Esophagus muscularis mucosa (tissue), 4 donors: ENCODE measurements at regions not wholly inside any gene's neighbourhood (a gene's known extent, or its start where the extent isn't known, plus 50 kb on each side); places are given as distances from the start of the nearest gene placed in this dataset.

Source experiments
- DNase-seq: peaks from one replicate; pipeline ENCODE4 v3.0.0-alpha.2; 2017; ENCODE audit errors: extremely low spot score
- H3K27ac ChIP-seq, 4 donors: fragments of 200-600 bp; sonication (generic); replicated peaks in 1 of 4; 1 replicate in 3 of 4; 2 replicates in 1 of 4; pipeline ENCODE4 v1.5.1; 2016 to 2019; ENCODE audit warnings: mild to moderate bottlenecking in 1 of 4
- H3K27me3 ChIP-seq, 4 donors: fragments of 200-600 bp; sonication (generic); one replicate each; pipeline versions ENCODE4 v1.5.1 to v1.6.0; 2016 to 2019
- H3K36me3 ChIP-seq, 4 donors: fragments of 200-600 bp; sonication (generic); one replicate each; pipeline ENCODE4 v1.5.1; 2016 to 2019
- H3K4me1 ChIP-seq, 4 donors: fragments of 200-600 bp; sonication (generic); one replicate each; pipeline ENCODE4 v1.5.1; 2016 to 2019
- H3K4me3 ChIP-seq, 4 donors: fragments of 200-600 bp; sonication (generic); 1 replicate in 2 of 4; 2 replicates in 2 of 4; pipeline ENCODE4 v1.5.1; 2016 to 2019; ENCODE audit warnings: mild to moderate bottlenecking in 4 of 4, moderate library complexity in 1 of 4
- H3K9me3 ChIP-seq, 4 donors: fragments of 200-600 bp; sonication (generic); 1 replicate in 3 of 4; 2 replicates in 1 of 4; pipeline ENCODE4 v1.5.1; 2016 to 2019
- CTCF ChIP-seq, 3 experiments: fragments of 200-600 bp in 2 of 3; fragments of 450-650 bp in 1 of 3; sonication (generic) in 2 of 3; IDR thresholded peaks; one replicate each; pipeline ENCODE4 v1.5.1; 2017 to 2019; ENCODE audit warnings: antibody characterized with exemption in 3 of 3, mild to moderate bottlenecking in 2 of 3, moderate library complexity in 1 of 3
- EP300 ChIP-seq: sonication (generic); formaldehyde crosslinking; IDR thresholded peaks from one replicate; pipeline ENCODE4 v1.6.1; 2017; ENCODE audit warnings: antibody characterized with exemption
- POLR2A ChIP-seq: fragments of 450-650 bp; IDR thresholded peaks from one replicate; pipeline ENCODE4 v1.6.1; 2017; ENCODE audit warnings: antibody characterized with exemption, moderate library complexity, mild to moderate bottlenecking, low read depth
- POLR2AphosphoS5 ChIP-seq, 2 donors: sonication (generic); formaldehyde crosslinking; IDR thresholded peaks; one replicate each; pipeline ENCODE4 v1.6.1; 2017; ENCODE audit warnings: antibody characterized with exemption in 2 of 2
- WGBS: methylation state at CpG from one replicate; pipeline ENCODE4 v1.1.5; 2018; 5-methylcytosine and 5-hydroxymethylcytosine counted together
- intact Hi-C: fragments of 100-400 bp; cut with DNase I; formaldehyde crosslinking; loops from one replicate; pipeline ENCODE4 v1.15.1; 2023

GRCh38 chr7:97418312-97418711, 300.8 kb downstream of the SDHAF3 start:
- Histone ChIP-seq H3K9me3 (no peaks in the 10 kb centered on the region), H3K27ac (no peak overlapping the region), H3K4me1 (no peaks in the 10 kb centered on the region), H3K36me3 (no peaks in the 10 kb centered on the region), H3K27me3 (no peaks in the 10 kb centered on the region), H3K4me3 (no peak overlapping the region)
- 84% methylated on average over 2 of the region's 2 CpGs for WGBS
- no peak for DNase-seq
- intact Hi-C loops = no loop called here
- no peak for TF ChIP-seq CTCF (IDR thresholded peaks at IDR 0.05)
- no peak for TF ChIP-seq EP300
- no peak for TF ChIP-seq POLR2AphosphoS5 (IDR thresholded peaks at IDR 0.05)
- TF ChIP-seq POLR2A = no peak

GRCh38 chr7:97419898-97420297, 302.4 kb downstream of the SDHAF3 start:
- intact Hi-C loops = no loop called here
- WGBS = 89% methylated on average over 4 of the region's 5 CpGs

GRCh38 chr7:97421307-97421930, 303.9 kb downstream of the SDHAF3 start:
- H3K9me3 ChIP-seq = no peaks in the 10 kb centered on the region
- no peaks in the 10 kb centered on the region for H3K4me1 ChIP-seq
- H3K27me3 ChIP-seq = no peaks in the 10 kb centered on the region
- DNase-seq = no peak
- no peaks in the 10 kb centered on the region for H3K36me3 ChIP-seq
- H3K27ac ChIP-seq = no peak overlapping the region
- intact Hi-C loops = no loop called here
- WGBS = 77% methylated on average over 4 of the region's 4 CpGs
- TF ChIP-seq CTCF (IDR thresholded peaks at IDR 0.05) = no peak
- no peak for TF ChIP-seq POLR2A
- no peak for TF ChIP-seq EP300
- TF ChIP-seq POLR2AphosphoS5 (IDR thresholded peaks at IDR 0.05) = no peak
- no peak overlapping the region for H3K4me3 ChIP-seq

More at GRCh38 chr7:97419898-97420297, 302.4 kb downstream of the SDHAF3 start:
- DNase-seq = no peak
- Histone ChIP-seq H3K27me3 (no peaks in the 10 kb centered on the region), H3K36me3 (no peaks in the 10 kb centered on the region), H3K4me3 (no peak overlapping the region), H3K27ac (no peak overlapping the region), H3K4me1 (no peaks in the 10 kb centered on the region), H3K9me3 (no peaks in the 10 kb centered on the region)
- TF ChIP-seq POLR2A (no peak), CTCF (IDR thresholded peaks at IDR 0.05) (no peak), POLR2AphosphoS5 (IDR thresholded peaks at IDR 0.05) (no peak), EP300 (no peak)

GRCh38 chr7:97422046-97422445, 304.5 kb downstream of the SDHAF3 start:
- Histone ChIP-seq H3K27ac (no peak overlapping the region), H3K27me3 (no peaks in the 10 kb centered on the region), H3K9me3 (no peaks in the 10 kb centered on the region), H3K4me3 (no peak overlapping the region), H3K36me3 (no peaks in the 10 kb centered on the region), H3K4me1 (no peaks in the 10 kb centered on the region)
- DNase-seq = no peak
- 92% methylated on average over 1 of the region's 1 CpG for WGBS
- no peak for TF ChIP-seq POLR2A
- TF ChIP-seq CTCF (IDR thresholded peaks at IDR 0.05) = no peak
- TF ChIP-seq EP300 = no peak
- TF ChIP-seq POLR2AphosphoS5 (IDR thresholded peaks at IDR 0.05) = no peak
- intact Hi-C loops = no loop called here

GRCh38 chr7:97430006-97430405, 301.9 kb upstream of the TAC1 start:
- no peak for DNase-seq
- no peaks in the 10 kb centered on the region for H3K4me1 ChIP-seq
- no peaks in the 10 kb centered on the region for H3K9me3 ChIP-seq
- H3K27me3 ChIP-seq = no peaks in the 10 kb centered on the region
- WGBS = 70% methylated on average over 9 of the region's 9 CpGs
- intact Hi-C loops = no loop called here
- no peak overlapping the region for H3K27ac ChIP-seq
- no peak overlapping the region for H3K4me3 ChIP-seq
- no peak for TF ChIP-seq EP300
- no peaks in the 10 kb centered on the region for H3K36me3 ChIP-seq
